Heart right ventricle (tissue), 16 donors: ENCODE measurements at regions not wholly inside any gene's neighbourhood (a gene's known extent, or its start where the extent isn't known, plus 50 kb on each side); places are given as distances from the start of the nearest gene placed in this dataset.
"Not testable (repeated sequence)": the region's sequence is repeated elsewhere in the genome, so short reads cannot be mapped to it uniquely, and the experiment has no call there.

Experiments used
- ATAC-seq, 8 donors: fragments of 200-7000 bp; cut with Tn5 transposase; one replicate each; pipeline ENCODE4 v1.9.1; 2020; ENCODE audit warnings: mild to moderate bottlenecking in 8 of 8, moderate library complexity in 8 of 8, moderate number of reproducible peaks in 1 of 8
- DNase-seq, 2 donors: peaks; one replicate each; pipeline ENCODE4 v3.0.0-alpha.2; 2020
- H3K27ac ChIP-seq, 10 donors: fragments of 200-600 bp; sonication (generic) in 2 of 10; one replicate each; pipeline versions ENCODE4 v1.5.0 to v1.8.0; 2020 to 2022; ENCODE audit warnings: mild to moderate bottlenecking in 3 of 10
- H3K27me3 ChIP-seq, 7 donors: fragments of 200-600 bp; one replicate each; pipeline ENCODE4 v1.8.0; 2021 to 2022; ENCODE audit warnings: mild to moderate bottlenecking in 2 of 7
- H3K36me3 ChIP-seq, 9 donors: fragments of 200-600 bp; sonication (generic) in 1 of 9; one replicate each; pipeline versions ENCODE4 v1.5.0 to v1.8.0; 2020 to 2022; ENCODE audit warnings: mild to moderate bottlenecking in 2 of 9
- H3K4me1 ChIP-seq, 9 donors: fragments of 200-600 bp; sonication (generic) in 1 of 9; one replicate each; pipeline versions ENCODE4 v1.5.0 to v1.8.0; 2020 to 2022; ENCODE audit warnings: mild to moderate bottlenecking in 4 of 9
- H3K4me3 ChIP-seq, 10 donors: fragments of 200-600 bp; sonication (generic) in 2 of 10; one replicate each; pipeline versions ENCODE4 v1.5.0 to v1.8.0; 2020 to 2022; ENCODE audit warnings: mild to moderate bottlenecking in 7 of 10, moderate library complexity in 2 of 10
- H3K9me3 ChIP-seq, 11 donors: fragments of 200-600 bp in 10 of 11; sonication (generic) in 2 of 11; one replicate each; pipeline versions ENCODE4 v1.5.0 to v1.8.0; 2013 to 2022; ENCODE audit warnings: mild to moderate bottlenecking in 2 of 11, control low read depth in 1 of 11, moderate library complexity in 1 of 11
- WGBS, 2 donors: extraction: QIAGEN DNeasy Blood & Tissue Kit; methylation state at CpG; one replicate each; pipeline ENCODE4 v1.1.7; 2013; ENCODE audit warnings: inconsistent platforms in 1 of 2; 5-methylcytosine and 5-hydroxymethylcytosine counted together
- intact Hi-C, 10 donors: fragments of 100-400 bp; cut with DNase I; formaldehyde crosslinking; loops; one replicate each; pipeline versions ENCODE4 v1.11.1 to v1.14.2; 2022
- TF ChIP-seq, protein P1 (sequence below), 9 donors: fragments of 200-600 bp; sonication (generic) in 2 of 9; IDR thresholded peaks; one replicate each; pipeline versions ENCODE4 v1.5.0 to v1.8.0; 2021 to 2022; ENCODE audit warnings: antibody characterized with exemption in 9 of 9, mild to moderate bottlenecking in 5 of 9, moderate library complexity in 1 of 9
- donor health status: Arrhythmogenic right ventricular cardiomyopathy.
- donor health status: ischemic (EF 13 %, LVEDD 7.1; RV severe dilation, severe dysfunction).
- donor health status: healthy with polysubstance abuse.
- donor health status: DM: no; HTN: yes; CAD: no.
- donor health status: DM: no; HTN: no; CAD: no.
- donor health status: ischemic (EF 25% LVEDD 6.9; RV normal size, moderate dysfunction).
- donor health status: ischemic (EF 25% LVEDD 5.7; RV mildly dilated, moderate dysfunction).
- donor health status: healthy.
- donor health status: DM: yes; HTN: yes; CAD: no.
- donor health status: Ischemic cardiomyopathy.
- donor health status: ischemic (EF 35%, LVEDD 5.7; RV mildly dilated, moderate dysfunction).
- donor health status: nonischemic (EF 11% LVEDD 7.7; RV severe dilation, severe dysfunction).
- donor health status: DM: yes; HTN: yes; CAD: no.
- donor health status: PGD.
- donor health status: ischemic (EF 29% LVEDD 5.4; RV normal size, mild dysfunction).
- donor health status: nonischemic (EF 23%, LVEDD 6.1; RV moderate dilation, normal function).

DNA sequence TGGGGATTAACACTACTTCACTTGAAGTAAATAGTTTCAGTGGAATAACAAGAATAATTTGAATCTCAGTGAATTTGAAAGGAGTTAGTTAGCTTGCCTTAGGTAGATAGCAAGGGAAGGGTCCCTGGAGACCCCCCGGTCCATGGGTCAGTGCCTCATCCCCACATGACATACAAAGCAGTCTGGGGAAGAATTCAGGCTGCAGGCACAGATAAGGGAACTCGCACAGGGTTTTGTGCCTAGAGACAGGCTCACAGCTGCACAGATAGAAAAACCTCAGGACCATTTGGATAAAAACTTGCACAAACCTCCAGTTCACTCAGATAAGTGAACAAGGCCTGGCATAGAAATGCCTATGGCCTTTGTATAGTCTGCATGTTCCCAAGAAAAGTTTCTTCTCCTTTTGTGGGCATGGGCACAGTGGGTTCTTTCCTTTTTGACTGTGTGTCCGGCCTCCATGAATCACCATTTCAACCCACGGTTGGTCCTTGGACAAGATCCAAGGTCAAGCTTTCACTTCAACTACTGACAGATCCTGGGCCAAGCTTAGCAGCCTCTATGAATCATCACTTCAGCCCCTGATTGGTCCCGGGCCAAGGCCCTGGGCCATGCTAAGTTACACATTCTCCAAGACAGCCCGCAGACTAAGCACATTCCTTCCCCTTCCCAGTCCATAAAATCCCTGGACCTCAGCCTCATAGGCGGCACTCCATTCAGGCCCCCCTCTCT, 108.3 kb upstream of the KLHL4 start:
- Histone ChIP-seq H3K27me3 (no peaks in the 10 kb centered on the region), H3K4me3 (no peak overlapping the region), H3K4me1 (no peaks in the 10 kb centered on the region), H3K36me3 (no peaks in the 10 kb centered on the region), H3K27ac (no peak overlapping the region), H3K9me3 (no peaks in the 10 kb centered on the region)
- peak; percentile 24 to 36 for DNase-seq
- TF ChIP-seq, protein P1, sequence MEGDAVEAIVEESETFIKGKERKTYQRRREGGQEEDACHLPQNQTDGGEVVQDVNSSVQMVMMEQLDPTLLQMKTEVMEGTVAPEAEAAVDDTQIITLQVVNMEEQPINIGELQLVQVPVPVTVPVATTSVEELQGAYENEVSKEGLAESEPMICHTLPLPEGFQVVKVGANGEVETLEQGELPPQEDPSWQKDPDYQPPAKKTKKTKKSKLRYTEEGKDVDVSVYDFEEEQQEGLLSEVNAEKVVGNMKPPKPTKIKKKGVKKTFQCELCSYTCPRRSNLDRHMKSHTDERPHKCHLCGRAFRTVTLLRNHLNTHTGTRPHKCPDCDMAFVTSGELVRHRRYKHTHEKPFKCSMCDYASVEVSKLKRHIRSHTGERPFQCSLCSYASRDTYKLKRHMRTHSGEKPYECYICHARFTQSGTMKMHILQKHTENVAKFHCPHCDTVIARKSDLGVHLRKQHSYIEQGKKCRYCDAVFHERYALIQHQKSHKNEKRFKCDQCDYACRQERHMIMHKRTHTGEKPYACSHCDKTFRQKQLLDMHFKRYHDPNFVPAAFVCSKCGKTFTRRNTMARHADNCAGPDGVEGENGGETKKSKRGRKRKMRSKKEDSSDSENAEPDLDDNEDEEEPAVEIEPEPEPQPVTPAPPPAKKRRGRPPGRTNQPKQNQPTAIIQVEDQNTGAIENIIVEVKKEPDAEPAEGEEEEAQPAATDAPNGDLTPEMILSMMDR (IDR thresholded peaks at IDR 0.05) = no peak
- ATAC-seq = peak in 6 of 8 donors; percentile 29 to 78 (median 72)
- intact Hi-C loops = no loop called here
- WGBS, 2 donors = 25 to 29% methylated on average over 7 of the region's 7 CpGs

DNA sequence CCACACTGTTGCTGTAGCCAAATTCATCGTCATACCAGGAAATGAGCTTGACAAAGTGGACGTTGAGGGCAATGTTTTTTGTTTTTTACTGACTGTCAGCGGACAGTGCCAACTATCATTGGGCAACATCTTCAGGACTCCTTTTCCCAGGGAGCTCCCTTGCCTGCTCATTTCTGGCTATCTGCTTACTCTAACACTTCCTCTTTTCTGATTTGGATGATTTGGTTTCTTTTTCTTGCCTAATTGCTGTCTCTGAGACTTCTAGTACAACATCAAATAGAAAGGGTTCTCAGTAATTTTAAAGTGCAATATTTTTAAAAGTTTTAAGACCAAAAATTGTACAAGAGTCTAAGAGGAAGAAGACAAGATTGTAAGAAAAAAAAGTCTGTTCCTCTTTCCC, 92.0 kb upstream of the KLHL4 start:
- intact Hi-C loops = no loop called here
- H3K27me3 ChIP-seq = no peaks in the 10 kb centered on the region
- WGBS, 2 donors = 44 to 80% methylated on average over 3 of the region's 3 CpGs
- no peak overlapping the region for H3K27ac ChIP-seq
- H3K9me3 ChIP-seq = no peaks in the 10 kb centered on the region
- no peaks in the 10 kb centered on the region for H3K4me1 ChIP-seq
- no peak for DNase-seq
- no peak overlapping the region for H3K4me3 ChIP-seq
- H3K36me3 ChIP-seq = no peaks in the 10 kb centered on the region
- ATAC-seq = no peak
- TF ChIP-seq, protein P1 (IDR thresholded peaks at IDR 0.05) = no peak

DNA sequence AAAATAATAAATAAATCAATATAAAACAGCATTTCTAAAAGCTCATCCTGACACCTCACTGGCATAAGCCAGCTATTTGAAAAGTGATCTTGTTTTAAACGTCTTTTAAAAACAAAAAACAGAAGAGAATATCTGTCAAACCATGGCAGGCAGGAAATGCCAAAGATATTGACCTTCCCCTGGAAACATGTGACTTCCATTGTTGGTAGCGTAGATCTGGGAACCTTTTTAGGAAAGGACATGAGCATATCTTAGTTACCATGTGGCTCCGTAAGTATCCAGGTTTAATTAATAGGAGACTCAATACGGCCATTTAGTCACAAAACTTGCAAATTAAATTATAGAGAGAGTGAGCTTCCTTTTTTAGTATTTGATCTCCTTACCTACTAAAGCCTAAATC, 83.0 kb upstream of the KLHL4 start:
- DNase-seq (no peak), ATAC-seq (no peak)
- no peaks in the 10 kb centered on the region for H3K27me3 ChIP-seq
- peak overlapping the region in 1 of 10 donors; percentile 26 for H3K27ac ChIP-seq
- intact Hi-C loops = no loop called here
- H3K4me3 ChIP-seq = no peak overlapping the region
- peaks cover 0 to 1% (median 0%) of the 10 kb centered on the region in 11 donors for H3K9me3 ChIP-seq
- TF ChIP-seq, protein P1 (IDR thresholded peaks at IDR 0.05) = no peak
- 47 to 49% methylated on average over 4 of the region's 4 CpGs for WGBS, 2 donors
- H3K36me3 ChIP-seq = no peaks in the 10 kb centered on the region
- H3K4me1 ChIP-seq = no peaks in the 10 kb centered on the region

DNA sequence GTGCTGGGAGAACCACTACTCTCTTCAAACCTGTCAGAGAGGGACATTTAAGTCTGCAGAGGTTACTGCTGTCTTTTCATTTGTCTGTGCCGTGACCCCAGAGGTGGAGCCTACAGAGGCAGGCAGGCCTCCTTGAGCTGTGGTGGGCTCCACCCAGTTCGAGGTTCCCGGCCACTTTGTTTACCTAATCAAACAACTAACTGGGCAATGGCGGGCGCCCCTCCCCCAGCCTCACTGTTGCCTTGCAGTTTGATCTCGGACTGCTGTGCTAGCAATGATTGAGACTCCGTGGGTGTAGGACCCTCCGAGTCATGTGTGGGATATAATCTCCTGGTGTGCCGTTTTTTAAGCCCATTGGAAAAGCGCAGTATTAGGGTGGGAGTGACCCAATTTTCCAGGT, 69.0 kb upstream of the KLHL4 start:
- ATAC-seq, H3K36me3 ChIP-seq, H3K4me1 ChIP-seq, intact Hi-C loops, H3K27me3 ChIP-seq, H3K27ac ChIP-seq, H3K4me3 ChIP-seq, DNase-seq: not testable (repeated sequence)
- 84 to 96% methylated on average over 10 of the region's 10 CpGs for WGBS, 2 donors
- H3K9me3 ChIP-seq = peaks cover 0 to 10% (median 0%) of the 10 kb centered on the region in 11 donors

DNA sequence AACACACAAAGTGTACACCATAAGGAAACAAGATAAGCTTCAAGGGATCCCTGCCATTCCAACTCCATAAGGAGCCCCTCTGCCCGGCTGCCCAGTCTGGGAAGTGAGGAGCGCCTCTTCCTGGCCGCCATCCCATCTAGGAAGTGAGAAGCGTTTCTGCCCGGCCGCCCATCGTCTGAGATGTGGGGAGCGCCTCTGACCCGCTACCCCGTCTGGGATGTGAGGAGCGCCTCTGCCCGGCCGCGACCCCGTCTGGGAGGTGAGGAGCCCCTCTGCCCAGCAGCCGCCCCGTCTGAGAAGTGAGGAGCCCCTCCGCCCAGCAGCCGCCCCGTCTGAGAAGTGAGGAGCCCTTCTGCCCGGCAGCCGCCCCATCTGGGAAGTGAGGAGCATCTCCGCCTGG, 51.8 kb upstream of the KLHL4 start:
- 0 to 83% methylated on average over 1 to 15 of the region's 23 CpGs for WGBS, 2 donors
- intact Hi-C loops = not testable (repeated sequence)

More for the DNA sequence above, 51.8 kb upstream of the KLHL4 start:
- H3K9me3 ChIP-seq = peaks cover 0 to 11% (median 0%) of the 10 kb centered on the region in 11 donors
- H3K4me1 ChIP-seq, ATAC-seq, H3K27me3 ChIP-seq, H3K27ac ChIP-seq, H3K36me3 ChIP-seq, DNase-seq, H3K4me3 ChIP-seq: not testable (repeated sequence)
